ENCODE measurements at regions not wholly inside any gene's neighbourhood (a gene's known extent, or its start where the extent isn't known, plus 50 kb on each side); places are given as distances from the start of the nearest gene placed in this dataset.

DNA sequence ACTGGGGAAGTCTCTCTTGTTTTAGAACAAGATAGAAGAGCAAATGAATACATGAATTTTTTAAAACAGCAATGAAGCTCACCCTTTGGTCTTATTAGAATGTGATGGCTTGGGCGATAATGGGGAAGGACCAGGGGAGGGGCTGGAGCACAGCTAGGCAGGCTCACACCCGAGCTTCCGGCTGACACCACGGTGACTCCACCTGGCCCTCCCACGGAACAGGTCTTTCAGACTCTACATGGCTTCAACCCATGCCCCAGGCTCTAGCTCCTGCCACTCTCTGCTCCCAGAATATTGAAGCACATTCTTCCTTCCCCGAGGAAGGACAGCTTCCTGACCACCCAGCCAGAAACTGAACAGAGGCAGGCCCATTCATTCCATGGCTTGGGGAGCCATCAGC is 127.5 kb upstream of the AGAP1 start:
- TF ChIP-seq, protein P1, sequence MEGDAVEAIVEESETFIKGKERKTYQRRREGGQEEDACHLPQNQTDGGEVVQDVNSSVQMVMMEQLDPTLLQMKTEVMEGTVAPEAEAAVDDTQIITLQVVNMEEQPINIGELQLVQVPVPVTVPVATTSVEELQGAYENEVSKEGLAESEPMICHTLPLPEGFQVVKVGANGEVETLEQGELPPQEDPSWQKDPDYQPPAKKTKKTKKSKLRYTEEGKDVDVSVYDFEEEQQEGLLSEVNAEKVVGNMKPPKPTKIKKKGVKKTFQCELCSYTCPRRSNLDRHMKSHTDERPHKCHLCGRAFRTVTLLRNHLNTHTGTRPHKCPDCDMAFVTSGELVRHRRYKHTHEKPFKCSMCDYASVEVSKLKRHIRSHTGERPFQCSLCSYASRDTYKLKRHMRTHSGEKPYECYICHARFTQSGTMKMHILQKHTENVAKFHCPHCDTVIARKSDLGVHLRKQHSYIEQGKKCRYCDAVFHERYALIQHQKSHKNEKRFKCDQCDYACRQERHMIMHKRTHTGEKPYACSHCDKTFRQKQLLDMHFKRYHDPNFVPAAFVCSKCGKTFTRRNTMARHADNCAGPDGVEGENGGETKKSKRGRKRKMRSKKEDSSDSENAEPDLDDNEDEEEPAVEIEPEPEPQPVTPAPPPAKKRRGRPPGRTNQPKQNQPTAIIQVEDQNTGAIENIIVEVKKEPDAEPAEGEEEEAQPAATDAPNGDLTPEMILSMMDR (IDR thresholded peaks at IDR 0.05; ENCODE audit: extremely low read depth in 1 of 2, insufficient read depth in 1 of 2, low read depth in 1 of 2, low read length in 2 of 2): no peak
- TF ChIP-seq EZH2 (IDR thresholded peaks at IDR 0.05; ENCODE audit: borderline replicate concordance, low read depth, low read length, severe bottlenecking) (no peak), POLR2A (IDR thresholded peaks at IDR 0.05; ENCODE audit: low read depth, low read length) (no peak), POLR2AphosphoS5 (IDR thresholded peaks at IDR 0.05; ENCODE audit: insufficient read depth, low read depth, low read length) (no peak)
- TF ChIP-seq, protein P2, sequence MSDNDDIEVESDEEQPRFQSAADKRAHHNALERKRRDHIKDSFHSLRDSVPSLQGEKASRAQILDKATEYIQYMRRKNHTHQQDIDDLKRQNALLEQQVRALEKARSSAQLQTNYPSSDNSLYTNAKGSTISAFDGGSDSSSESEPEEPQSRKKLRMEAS (IDR thresholded peaks at IDR 0.05; ENCODE audit: insufficient read depth, insufficient read length): no peak
